Suprapubic skin (tissue), 4 donors: ENCODE measurements at regions not wholly inside any gene's neighbourhood (a gene's known extent, or its start where the extent isn't known, plus 50 kb on each side); places are given as distances from the start of the nearest gene placed in this dataset.

Experiments
- DNase-seq, 2 donors: peaks; one replicate each; pipeline ENCODE4 v3.0.0-alpha.2; 2019; ENCODE audit warnings: low spot score in 2 of 2
- H3K27ac ChIP-seq: fragments of 200-600 bp; sonication (generic); one replicate; pipeline ENCODE4 v1.5.1; 2019
- H3K27me3 ChIP-seq: fragments of 200-600 bp; sonication (generic); one replicate; pipeline ENCODE4 v1.5.1; 2019
- H3K36me3 ChIP-seq: fragments of 200-600 bp; sonication (generic); one replicate; pipeline ENCODE4 v1.5.1; 2019
- H3K4me1 ChIP-seq: fragments of 200-600 bp; sonication (generic); one replicate; pipeline ENCODE4 v1.5.1; 2019
- H3K4me3 ChIP-seq: fragments of 200-600 bp; sonication (generic); one replicate; pipeline ENCODE4 v1.5.1; 2019; ENCODE audit warnings: mild to moderate bottlenecking
- H3K9me3 ChIP-seq: fragments of 200-600 bp; sonication (generic); one replicate; pipeline ENCODE4 v1.5.1; 2019
- CTCF ChIP-seq, 2 donors: fragments of 200-600 bp in 1 of 2; fragments of 450-650 bp in 1 of 2; sonication (generic) in 1 of 2; IDR thresholded peaks; one replicate each; pipeline ENCODE4 v1.5.1; 2016 to 2019; ENCODE audit warnings: antibody characterized with exemption in 2 of 2, mild to moderate bottlenecking in 1 of 2, moderate library complexity in 1 of 2
- EP300 ChIP-seq: sonication (generic); formaldehyde crosslinking; IDR thresholded peaks from one replicate; pipeline ENCODE4 v1.6.1; 2017; ENCODE audit warnings: antibody characterized with exemption
- POLR2A ChIP-seq, 2 donors: fragments of 450-650 bp; IDR thresholded peaks; one replicate each; pipeline ENCODE4 v1.6.1; 2017; ENCODE audit warnings: antibody characterized with exemption in 2 of 2, mild to moderate bottlenecking in 2 of 2, moderate library complexity in 2 of 2
- POLR2AphosphoS5 ChIP-seq, 3 donors: sonication (generic); formaldehyde crosslinking; IDR thresholded peaks; one replicate each; pipeline ENCODE4 v1.6.1; 2017; ENCODE audit warnings: antibody characterized with exemption in 3 of 3
- WGBS: methylation state at CpG from one replicate; pipeline ENCODE4 v1.1.5; 2018; 5-methylcytosine and 5-hydroxymethylcytosine counted together

GRCh38 chr1:29626066-29626465 is 389.7 kb downstream of the PTPRU start:
- Histone ChIP-seq H3K27ac (no peak overlapping the region), H3K9me3 (no peaks in the 10 kb centered on the region), H3K36me3 (no peaks in the 10 kb centered on the region), H3K27me3 (peaks cover 18% of the 10 kb centered on the region), H3K4me3 (no peak overlapping the region), H3K4me1 (no peaks in the 10 kb centered on the region)
- DNase-seq: peak in 1 of 2 donors; percentile 48
- 91% methylated on average over 8 of the region's 8 CpGs for WGBS
- no peak for TF ChIP-seq CTCF (IDR thresholded peaks at IDR 0.05)
- TF ChIP-seq POLR2A (IDR thresholded peaks at IDR 0.05): no peak
- TF ChIP-seq POLR2AphosphoS5 (IDR thresholded peaks at IDR 0.05): no peak
- no peak for TF ChIP-seq EP300

- no peaks in the 10 kb centered on the region for H3K9me3 ChIP-seq
- no peaks in the 10 kb centered on the region for H3K36me3 ChIP-seq
- WGBS: 100% methylated on average over 1 of the region's 1 CpG
- TF ChIP-seq EP300: no peak
- TF ChIP-seq POLR2AphosphoS5 (IDR thresholded peaks at IDR 0.05): no peak
- peak in 1 of 2 donors; percentile 24 for DNase-seq
- H3K27ac ChIP-seq: no peak overlapping the region
- H3K4me1 ChIP-seq: no peaks in the 10 kb centered on the region
- peaks cover 16% of the 10 kb centered on the region for H3K27me3 ChIP-seq
- no peak overlapping the region for H3K4me3 ChIP-seq
Measured at GRCh38 chr1:29625084-29625420, 388.7 kb downstream of the PTPRU start.

GRCh38 chr1:29624320-29625083 is 388.2 kb downstream of the PTPRU start:
- H3K27ac ChIP-seq: no peak overlapping the region
- H3K4me3 ChIP-seq: no peak overlapping the region
- no peaks in the 10 kb centered on the region for H3K4me1 ChIP-seq
- H3K36me3 ChIP-seq: no peaks in the 10 kb centered on the region
- H3K9me3 ChIP-seq: no peaks in the 10 kb centered on the region
- no peak for DNase-seq
- TF ChIP-seq POLR2AphosphoS5 (IDR thresholded peaks at IDR 0.05): no peak
- TF ChIP-seq POLR2A (IDR thresholded peaks at IDR 0.05): no peak
- TF ChIP-seq CTCF (IDR thresholded peaks at IDR 0.05): no peak
- no peak for TF ChIP-seq EP300
- WGBS: 69% methylated on average over 7 of the region's 9 CpGs
- peaks cover 16% of the 10 kb centered on the region for H3K27me3 ChIP-seq

GRCh38 chr1:29623501-29623900 is 387.2 kb downstream of the PTPRU start:
- DNase-seq: no peak
- no peak for TF ChIP-seq EP300
- no peak for TF ChIP-seq POLR2AphosphoS5 (IDR thresholded peaks at IDR 0.05)
- TF ChIP-seq POLR2A (IDR thresholded peaks at IDR 0.05): no peak
- TF ChIP-seq CTCF (IDR thresholded peaks at IDR 0.05): no peak

GRCh38 chr1:29621826-29622435 is 385.6 kb downstream of the PTPRU start:
- Histone ChIP-seq H3K9me3 (no peaks in the 10 kb centered on the region), H3K4me3 (no peak overlapping the region), H3K27me3 (peaks cover 16% of the 10 kb centered on the region), H3K36me3 (no peaks in the 10 kb centered on the region), H3K27ac (no peak overlapping the region), H3K4me1 (no peaks in the 10 kb centered on the region)
- no peak for DNase-seq
- 83% methylated on average over 11 of the region's 11 CpGs for WGBS
- TF ChIP-seq CTCF (IDR thresholded peaks at IDR 0.05) (no peak), POLR2AphosphoS5 (IDR thresholded peaks at IDR 0.05) (no peak), POLR2A (IDR thresholded peaks at IDR 0.05) (no peak), EP300 (no peak)

More at GRCh38 chr1:29623501-29623900, 387.2 kb downstream of the PTPRU start:
- WGBS: 88% methylated on average over 7 of the region's 7 CpGs
- no peak overlapping the region for H3K4me3 ChIP-seq
- H3K27ac ChIP-seq: no peak overlapping the region
- H3K4me1 ChIP-seq: no peaks in the 10 kb centered on the region
- H3K9me3 ChIP-seq: no peaks in the 10 kb centered on the region
- H3K36me3 ChIP-seq: no peaks in the 10 kb centered on the region
- H3K27me3 ChIP-seq: peaks cover 16% of the 10 kb centered on the region
